ENCODE measurements at regions not wholly inside any gene's neighbourhood (a gene's known extent, or its start where the extent isn't known, plus 50 kb on each side); places are given as distances from the start of the nearest gene placed in this dataset.
"Not testable (repeated sequence)": the region's sequence is repeated elsewhere in the genome, so short reads cannot be mapped to it uniquely, and the experiment has no call there.

DNA sequence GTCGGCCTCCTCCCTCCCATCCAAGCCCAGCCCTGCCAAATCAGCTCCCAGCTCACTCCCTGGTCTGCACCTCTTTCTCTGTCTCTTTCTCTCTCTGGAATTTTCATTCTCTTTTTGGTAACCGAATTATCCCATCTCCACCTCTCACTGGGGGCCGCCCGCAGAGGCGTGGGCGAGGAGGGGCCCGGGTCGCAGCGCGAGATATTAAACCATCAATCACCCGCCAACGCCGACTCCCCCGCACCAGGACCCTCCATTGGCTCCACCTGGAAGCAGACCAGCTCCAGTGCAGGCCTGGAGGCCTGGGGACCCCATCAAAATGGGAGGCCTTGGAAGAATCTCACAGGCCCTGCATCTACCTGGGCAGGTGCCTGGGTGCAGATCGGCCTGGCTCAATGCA, 83.8 kb upstream of the ADGRL1 start:
- TF ChIP-seq, protein P1, sequence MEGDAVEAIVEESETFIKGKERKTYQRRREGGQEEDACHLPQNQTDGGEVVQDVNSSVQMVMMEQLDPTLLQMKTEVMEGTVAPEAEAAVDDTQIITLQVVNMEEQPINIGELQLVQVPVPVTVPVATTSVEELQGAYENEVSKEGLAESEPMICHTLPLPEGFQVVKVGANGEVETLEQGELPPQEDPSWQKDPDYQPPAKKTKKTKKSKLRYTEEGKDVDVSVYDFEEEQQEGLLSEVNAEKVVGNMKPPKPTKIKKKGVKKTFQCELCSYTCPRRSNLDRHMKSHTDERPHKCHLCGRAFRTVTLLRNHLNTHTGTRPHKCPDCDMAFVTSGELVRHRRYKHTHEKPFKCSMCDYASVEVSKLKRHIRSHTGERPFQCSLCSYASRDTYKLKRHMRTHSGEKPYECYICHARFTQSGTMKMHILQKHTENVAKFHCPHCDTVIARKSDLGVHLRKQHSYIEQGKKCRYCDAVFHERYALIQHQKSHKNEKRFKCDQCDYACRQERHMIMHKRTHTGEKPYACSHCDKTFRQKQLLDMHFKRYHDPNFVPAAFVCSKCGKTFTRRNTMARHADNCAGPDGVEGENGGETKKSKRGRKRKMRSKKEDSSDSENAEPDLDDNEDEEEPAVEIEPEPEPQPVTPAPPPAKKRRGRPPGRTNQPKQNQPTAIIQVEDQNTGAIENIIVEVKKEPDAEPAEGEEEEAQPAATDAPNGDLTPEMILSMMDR (IDR thresholded peaks at IDR 0.05) = not testable (repeated sequence)
- TF ChIP-seq POLR2A (IDR thresholded peaks at IDR 0.05) = not testable (repeated sequence)
